ENCODE measurements at regions not wholly inside any gene's neighbourhood (a gene's known extent, or its start where the extent isn't known, plus 50 kb on each side); places are given as distances from the start of the nearest gene placed in this dataset.

DNA sequence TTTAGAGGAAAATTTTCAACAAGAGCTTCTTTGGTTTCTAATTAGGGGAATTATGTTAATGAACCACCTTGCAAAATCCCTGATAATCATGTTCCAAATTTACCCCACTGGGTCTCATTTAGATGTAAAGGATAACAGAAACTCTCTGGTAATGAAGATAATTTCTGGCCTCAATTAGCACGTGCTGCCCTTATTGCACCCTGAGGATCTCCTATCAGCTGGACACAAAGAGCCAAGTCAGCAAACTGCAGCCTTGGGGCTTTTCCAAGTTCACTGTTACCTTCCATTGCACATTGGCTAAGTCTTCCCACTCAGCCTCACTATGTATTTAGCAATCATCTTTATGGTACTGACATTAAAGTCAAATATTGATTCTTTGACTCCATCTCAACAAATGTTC lies 78.1 kb downstream of the GP2 start:
- Histone ChIP-seq H3K27ac (no peak overlapping the region), H3K36me3 (no peaks in the 10 kb centered on the region), H3K27me3 (no peaks in the 10 kb centered on the region), H3K4me1 (ENCODE audit: insufficient read depth) (no peaks in the 10 kb centered on the region), H3K4me3 (no peak overlapping the region), H3K9me3 (no peaks in the 10 kb centered on the region)
- no peak for DNase-seq
- intact Hi-C loops (cut with DNase I), result no loop called here
- TF ChIP-seq, protein P1, sequence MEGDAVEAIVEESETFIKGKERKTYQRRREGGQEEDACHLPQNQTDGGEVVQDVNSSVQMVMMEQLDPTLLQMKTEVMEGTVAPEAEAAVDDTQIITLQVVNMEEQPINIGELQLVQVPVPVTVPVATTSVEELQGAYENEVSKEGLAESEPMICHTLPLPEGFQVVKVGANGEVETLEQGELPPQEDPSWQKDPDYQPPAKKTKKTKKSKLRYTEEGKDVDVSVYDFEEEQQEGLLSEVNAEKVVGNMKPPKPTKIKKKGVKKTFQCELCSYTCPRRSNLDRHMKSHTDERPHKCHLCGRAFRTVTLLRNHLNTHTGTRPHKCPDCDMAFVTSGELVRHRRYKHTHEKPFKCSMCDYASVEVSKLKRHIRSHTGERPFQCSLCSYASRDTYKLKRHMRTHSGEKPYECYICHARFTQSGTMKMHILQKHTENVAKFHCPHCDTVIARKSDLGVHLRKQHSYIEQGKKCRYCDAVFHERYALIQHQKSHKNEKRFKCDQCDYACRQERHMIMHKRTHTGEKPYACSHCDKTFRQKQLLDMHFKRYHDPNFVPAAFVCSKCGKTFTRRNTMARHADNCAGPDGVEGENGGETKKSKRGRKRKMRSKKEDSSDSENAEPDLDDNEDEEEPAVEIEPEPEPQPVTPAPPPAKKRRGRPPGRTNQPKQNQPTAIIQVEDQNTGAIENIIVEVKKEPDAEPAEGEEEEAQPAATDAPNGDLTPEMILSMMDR (IDR thresholded peaks at IDR 0.05), result no peak
- TF ChIP-seq POLR2A (IDR thresholded peaks at IDR 0.05) (no peak), EP300 (IDR thresholded peaks at IDR 0.05) (no peak)
- 54 to 62% (median 60%) methylated on average over 1 of the region's 1 CpG for whole genome bisulfite sequencing, 3 donors

DNA sequence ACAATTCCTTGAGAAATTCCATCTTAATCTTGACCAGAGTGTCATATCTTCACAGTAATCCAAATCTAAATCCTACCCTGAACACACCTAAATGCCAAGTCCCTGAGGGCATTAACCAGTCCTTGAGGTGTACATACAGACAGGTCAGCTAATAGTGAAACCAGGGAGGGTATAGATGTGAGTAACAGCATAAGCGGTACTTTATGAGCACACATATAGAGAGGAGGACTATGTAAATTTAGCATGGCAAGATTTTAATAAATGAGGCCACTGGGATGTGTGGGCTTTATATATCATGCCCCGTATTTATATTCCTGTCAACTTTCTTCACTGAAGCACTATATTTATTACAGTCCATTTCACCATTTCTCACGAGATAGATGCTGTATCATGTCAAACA lies 80.2 kb downstream of the GP2 start:
- WGBS, 3 donors, result 56 to 71% (median 61%) methylated on average over 3 of the region's 3 CpGs

DNA sequence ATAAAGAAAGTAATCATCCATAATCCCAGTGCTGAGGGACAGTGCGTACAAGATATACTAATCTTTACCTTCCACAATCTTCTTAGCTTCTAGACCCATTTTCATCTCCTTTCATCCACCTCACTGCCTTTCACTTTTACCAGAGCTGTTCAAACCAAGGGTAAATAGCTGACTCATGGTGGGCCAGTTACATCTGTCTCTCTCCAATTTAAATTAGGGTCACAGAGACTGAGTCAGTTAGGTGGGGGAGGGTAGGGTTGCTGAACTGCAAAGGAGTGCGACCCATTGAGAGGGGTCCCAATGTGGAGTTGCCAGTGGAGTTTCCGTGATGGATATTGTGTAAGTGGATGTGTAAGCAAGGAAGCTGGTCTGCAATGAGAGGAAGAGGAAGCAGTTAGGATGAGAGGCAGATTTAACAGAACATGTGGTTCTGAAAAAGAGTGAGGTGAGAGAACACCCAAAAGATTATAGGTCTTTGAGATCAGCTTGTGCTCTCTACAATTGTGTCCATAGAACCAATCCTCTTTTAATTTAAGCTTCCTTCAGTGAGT lies 83.5 kb downstream of the GP2 start:
- 40 to 49% (median 46%) methylated on average over 3 of the region's 3 CpGs for WGBS, 3 donors
- DNase-seq, result no peak
- no peak overlapping the region for H3K4me3 ChIP-seq
- TF ChIP-seq EP300 (IDR thresholded peaks at IDR 0.05), result no peak
- TF ChIP-seq, protein P1 (IDR thresholded peaks at IDR 0.05), result no peak
- no peak for TF ChIP-seq POLR2A (IDR thresholded peaks at IDR 0.05)
- H3K27ac ChIP-seq, result no peak overlapping the region
- no peaks in the 10 kb centered on the region for H3K4me1 ChIP-seq (ENCODE audit: insufficient read depth)
- no peaks in the 10 kb centered on the region for H3K36me3 ChIP-seq
- H3K27me3 ChIP-seq, result no peaks in the 10 kb centered on the region
- intact Hi-C loops (cut with DNase I), result no loop called here
- H3K9me3 ChIP-seq, result no peaks in the 10 kb centered on the region

More for the DNA sequence above, 80.2 kb downstream of the GP2 start:
- no peak for DNase-seq
- Histone ChIP-seq H3K27me3 (no peaks in the 10 kb centered on the region), H3K4me3 (no peak overlapping the region), H3K4me1 (ENCODE audit: insufficient read depth) (no peaks in the 10 kb centered on the region), H3K36me3 (no peaks in the 10 kb centered on the region), H3K27ac (no peak overlapping the region), H3K9me3 (no peaks in the 10 kb centered on the region)
- TF ChIP-seq POLR2A (IDR thresholded peaks at IDR 0.05) (no peak), EP300 (IDR thresholded peaks at IDR 0.05) (no peak)
- TF ChIP-seq, protein P1 (IDR thresholded peaks at IDR 0.05), result no peak
- intact Hi-C loops (cut with DNase I), result no loop called here

DNA sequence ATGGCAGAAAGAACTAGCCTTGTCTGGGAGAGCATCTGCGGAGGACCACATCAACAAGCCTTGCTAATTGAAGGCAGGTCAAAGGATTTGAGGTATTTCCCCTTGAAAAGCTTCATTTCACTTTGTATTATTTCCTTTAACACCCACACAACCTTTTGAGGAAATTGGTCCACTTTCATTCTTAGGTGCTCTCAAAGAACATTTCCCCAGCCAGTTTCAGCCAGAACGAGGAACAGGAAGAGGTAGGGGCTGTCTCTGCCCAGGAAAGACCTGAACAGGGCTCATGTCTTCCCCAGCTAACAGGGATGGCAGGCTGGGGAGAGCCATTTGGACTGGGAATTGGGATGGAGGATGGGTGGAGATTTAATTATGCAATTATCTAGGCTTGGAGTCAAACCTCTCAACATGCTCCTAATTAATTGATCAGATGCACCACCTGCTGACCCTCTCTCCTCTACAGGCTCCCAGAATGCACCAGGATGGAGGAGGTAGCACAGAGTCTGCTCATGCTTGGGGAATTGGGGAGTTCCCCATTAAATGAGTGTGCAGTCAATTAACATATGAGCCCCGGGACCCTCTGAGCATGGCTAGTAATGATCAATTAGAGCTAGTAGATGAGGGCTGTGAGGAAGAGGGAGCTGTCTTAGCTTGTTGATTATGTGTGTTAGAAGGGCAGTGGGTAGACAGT lies 84.6 kb downstream of the GP2 start:
- no peak overlapping the region for H3K4me3 ChIP-seq
- no peaks in the 10 kb centered on the region for H3K36me3 ChIP-seq
- no peaks in the 10 kb centered on the region for H3K27me3 ChIP-seq
- no peaks in the 10 kb centered on the region for H3K9me3 ChIP-seq
- no peak for DNase-seq
- H3K27ac ChIP-seq, result no peak overlapping the region
- TF ChIP-seq POLR2A (IDR thresholded peaks at IDR 0.05) (no peak), EP300 (IDR thresholded peaks at IDR 0.05) (no peak)
- TF ChIP-seq, protein P1 (IDR thresholded peaks at IDR 0.05), result no peak
- intact Hi-C loops (cut with DNase I), result no loop called here
- no peaks in the 10 kb centered on the region for H3K4me1 ChIP-seq (ENCODE audit: insufficient read depth)
- WGBS, 3 donors, result 52 to 67% (median 57%) methylated on average over 3 of the region's 3 CpGs

All from ovary (tissue), 7 donors.